H1 (cell line): ENCODE measurements at regions not wholly inside any gene's neighbourhood (a gene's known extent, or its start where the extent isn't known, plus 50 kb on each side); places are given as distances from the start of the nearest gene placed in this dataset.

Experiments used
- CHD7 ChIP-seq: fragments of 300-600 bp; sonication (generic); IDR thresholded peaks from 2 replicates; pipeline ENCODE4 v1.7.1; 2012; ENCODE audit warnings: low read length, moderate library complexity, mild to moderate bottlenecking, inconsistent platforms; ENCODE audit not compliant: insufficient replicate concordance
- USF2 ChIP-seq: IDR thresholded peaks from 2 replicates; pipeline ENCODE4 v1.6.1; 2011; ENCODE audit warnings: low read length, improper control_type of control experiment

- TF ChIP-seq CHD7 (no peak), USF2 (no peak)
Measured at GRCh38 chr20:24736131-24736843, 212.8 kb upstream of the CST7 start (continued).
